Gastrocnemius medialis (tissue), 4 donors: ENCODE measurements at regions not wholly inside any gene's neighbourhood (a gene's known extent, or its start where the extent isn't known, plus 50 kb on each side); places are given as distances from the start of the nearest gene placed in this dataset.

Experiments used
- ATAC-seq, 2 donors: fragments of 150-250 bp; one replicate each; pipeline ENCODE4 v1.9.1; 2016
- DNase-seq, 2 donors: peaks; one replicate each; pipeline ENCODE4 v3.0.0-alpha.2; 2019
- H3K27ac ChIP-seq, 4 donors: fragments of 200-600 bp; sonication (generic); 1 replicate in 1 of 4; 2 replicates in 3 of 4; pipeline ENCODE4 v1.5.1; 2016 to 2018; ENCODE audit warnings: mild to moderate bottlenecking in 2 of 4, moderate library complexity in 1 of 4
- H3K27me3 ChIP-seq, 3 donors: fragments of 200-600 bp; sonication (generic) in 2 of 3; 1 replicate in 1 of 3; 2 replicates in 2 of 3; pipeline versions ENCODE4 v1.5.1 to v1.6.0; 2016 to 2019; ENCODE audit warnings: mild to moderate bottlenecking in 1 of 3, moderate library complexity in 1 of 3
- H3K36me3 ChIP-seq, 2 donors: fragments of 200-600 bp; sonication (generic) in 1 of 2; one replicate each; pipeline ENCODE4 v1.5.1; 2017 to 2018
- H3K4me1 ChIP-seq, 2 donors: fragments of 200-600 bp; sonication (generic) in 1 of 2; one replicate each; pipeline ENCODE4 v1.5.1; 2016 to 2017; ENCODE audit warnings: mild to moderate bottlenecking in 2 of 2
- H3K4me3 ChIP-seq, 4 donors: fragments of 200-600 bp; sonication (generic) in 3 of 4; 1 replicate in 1 of 4; 2 replicates in 3 of 4; pipeline ENCODE4 v1.5.1; 2016 to 2019; ENCODE audit warnings: mild to moderate bottlenecking in 2 of 4
- H3K9me3 ChIP-seq, 3 donors: fragments of 200-600 bp; sonication (generic) in 2 of 3; 1 replicate in 1 of 3; 2 replicates in 2 of 3; pipeline ENCODE4 v1.5.1; 2016 to 2019
- CTCF ChIP-seq, 5 experiments: fragments of 450-650 bp in 3 of 5; fragments of 200-600 bp in 2 of 5; sonication (generic) in 2 of 5; IDR thresholded peaks in 4 of 5; conservative IDR thresholded peaks in 1 of 5; 1 replicate in 4 of 5; 2 replicates in 1 of 5; pipeline ENCODE4 v1.5.1; 2016 to 2019; ENCODE audit warnings: antibody characterized with exemption in 5 of 5, mild to moderate bottlenecking in 3 of 5, moderate library complexity in 3 of 5
- POLR2A ChIP-seq, 2 donors: fragments of 450-650 bp; IDR thresholded peaks; one replicate each; pipeline ENCODE4 v1.6.1; 2017; ENCODE audit warnings: antibody characterized with exemption in 2 of 2, mild to moderate bottlenecking in 2 of 2, moderate library complexity in 2 of 2
- in situ Hi-C, 4 donors: fragments of 200-750 bp; cut with MboI; loops; one replicate each; pipeline versions ENCODE4 v1.15.0 to v1.8.0; 2017; ENCODE audit warnings: low sequenced_read_pairs in 4 of 4
- intact Hi-C: fragments of 100-400 bp; cut with DNase I; formaldehyde crosslinking; loops from one replicate; pipeline ENCODE4 v1.15.1; 2023; ENCODE audit warnings: low total_unique reads

GRCh38 chr3:22372292-22373062 is 621.5 kb upstream of the ZNF385D start:
- no peak for ATAC-seq
- no peak for DNase-seq
- Histone ChIP-seq H3K27ac (no peak overlapping the region), H3K9me3 (no peaks in the 10 kb centered on the region), H3K4me3 (peak overlapping the region; percentile 34 to 47 (median 39)), H3K36me3 (no peaks in the 10 kb centered on the region), H3K27me3 (peaks cover 5 to 28% (median 13%) of the 10 kb centered on the region in 3 donors), H3K4me1 (no peaks in the 10 kb centered on the region)
- TF ChIP-seq POLR2A (IDR thresholded peaks at IDR 0.05): no peak
- no peak for TF ChIP-seq CTCF (IDR thresholded peaks at IDR 0.05 in 4 of 5, conservative IDR thresholded peaks at IDR 0.05 in 1 of 5)
- in situ Hi-C loops (no loop called here), intact Hi-C loops (no loop called here)

- TF ChIP-seq POLR2A (IDR thresholded peaks at IDR 0.05): no peak
- TF ChIP-seq CTCF (IDR thresholded peaks at IDR 0.05 in 4 of 5, conservative IDR thresholded peaks at IDR 0.05 in 1 of 5): no peak
- H3K27ac ChIP-seq: no peak overlapping the region
- no peaks in the 10 kb centered on the region for H3K9me3 ChIP-seq
- DNase-seq (no peak), ATAC-seq (no peak)
- peaks cover 5 to 28% (median 13%) of the 10 kb centered on the region in 3 donors for H3K27me3 ChIP-seq
- in situ Hi-C loops (no loop called here), intact Hi-C loops (no loop called here)
- no peaks in the 10 kb centered on the region for H3K4me1 ChIP-seq
- no peaks in the 10 kb centered on the region for H3K36me3 ChIP-seq
- peak overlapping the region in 2 of 4 donors; percentile 34 to 38 for H3K4me3 ChIP-seq
These were observed 622.2 kb upstream of the ZNF385D start for GRCh38 chr3:22373182-22373581.

- Histone ChIP-seq H3K4me1 (no peaks in the 10 kb centered on the region), H3K27ac (no peak overlapping the region), H3K4me3 (peak overlapping the region in 1 of 4 donors; percentile 25), H3K36me3 (no peaks in the 10 kb centered on the region), H3K27me3 (peaks cover 5 to 28% (median 13%) of the 10 kb centered on the region in 3 donors), H3K9me3 (no peaks in the 10 kb centered on the region)
- no peak for DNase-seq
- no peak for TF ChIP-seq CTCF (IDR thresholded peaks at IDR 0.05 in 4 of 5, conservative IDR thresholded peaks at IDR 0.05 in 1 of 5)
- no peak for ATAC-seq
- in situ Hi-C loops (no loop called here), intact Hi-C loops (no loop called here)
These were observed 622.8 kb upstream of the ZNF385D start for GRCh38 chr3:22373827-22374226.

GRCh38 chr3:22377421-22377820 is 626.4 kb upstream of the ZNF385D start:
- Histone ChIP-seq H3K36me3 (no peaks in the 10 kb centered on the region), H3K9me3 (no peaks in the 10 kb centered on the region), H3K4me3 (no peak overlapping the region), H3K4me1 (no peaks in the 10 kb centered on the region), H3K27ac (no peak overlapping the region), H3K27me3 (peaks cover 0 to 15% (median 9%) of the 10 kb centered on the region in 3 donors)
- ATAC-seq (no peak), DNase-seq (no peak)
- intact Hi-C loops (no loop called here), in situ Hi-C loops (no loop called here)
- TF ChIP-seq CTCF (IDR thresholded peaks at IDR 0.05 in 4 of 5, conservative IDR thresholded peaks at IDR 0.05 in 1 of 5) (no peak), POLR2A (IDR thresholded peaks at IDR 0.05) (no peak)
